B cell (primary cell): ENCODE measurements at regions not wholly inside any gene's neighbourhood (a gene's known extent, or its start where the extent isn't known, plus 50 kb on each side); places are given as distances from the start of the nearest gene placed in this dataset.

Experiments
- ATAC-seq: fragments of 200-7000 bp; cut with Tn5 transposase; one replicate; pipeline ENCODE4 v1.10.0; 2021; ENCODE audit warnings: low read depth, mild to moderate bottlenecking, moderate number of reproducible peaks, moderate library complexity
- CTCF ChIA-PET: fragments of 350-600 bp; sonication (Branson Sonifier 250); formaldehyde crosslinking; loops from one replicate; lab custom pipeline; 2021; ENCODE audit warnings: antibody characterized with exemption, inconsistent platforms; lab: Charles Lee
- POLR2A ChIA-PET: fragments of 350-600 bp; sonication (Branson Sonifier 250); formaldehyde crosslinking; loops from one replicate; lab custom pipeline; 2021; ENCODE audit warnings: antibody characterized with exemption; lab: Charles Lee
- DNase-seq: peaks from one replicate; pipeline ENCODE4 v3.0.0; 2013
- H2AFZ ChIP-seq: 2 replicates; pipeline ENCODE4 v1.6.1; 2012; ENCODE audit warnings: mild to moderate bottlenecking, low read depth, low read length; ENCODE audit not compliant: insufficient read depth, poor library complexity, severe bottlenecking
- H3K27ac ChIP-seq, 2 donors: 1 replicate in 1 of 2; 2 replicates in 1 of 2; pipeline ENCODE4 v1.5.1; 2012 to 2013; ENCODE audit warnings: low read length in 2 of 2, mild to moderate bottlenecking in 2 of 2, moderate library complexity in 1 of 2
- H3K27me3 ChIP-seq, 4 experiments: fragments of 200-600 bp in 1 of 4; sonication (generic) in 1 of 4; replicated peaks in 1 of 4; 1 replicate in 2 of 4; 2 replicates in 2 of 4; pipeline versions ENCODE4 v1.6.1 to v1.7.0; 2013 to 2016; ENCODE audit warnings: low read length in 3 of 4, mild to moderate bottlenecking in 2 of 4, mixed read lengths in 1 of 4, moderate library complexity in 1 of 4; ENCODE audit not compliant: insufficient read depth in 4 of 4, control insufficient read depth in 3 of 4; ENCODE audit errors: control extremely low read depth in 1 of 4
- H3K36me3 ChIP-seq, 2 experiments: replicated peaks in 1 of 2; 1 replicate in 1 of 2; 2 replicates in 1 of 2; pipeline versions ENCODE4 v1.6.1 to v1.7.1; 2013; ENCODE audit warnings: low read length in 1 of 2; ENCODE audit not compliant: insufficient read depth in 2 of 2, control insufficient read depth in 1 of 2; ENCODE audit errors: control extremely low read depth in 1 of 2, extremely low read depth in 1 of 2
- H3K4me1 ChIP-seq, 2 donors: fragments of 200-600 bp in 1 of 2; sonication (generic) in 1 of 2; 1 replicate in 1 of 2; 2 replicates in 1 of 2; pipeline versions ENCODE4 v1.5.1 to v1.6.1; 2013 to 2017; ENCODE audit warnings: low read length in 2 of 2; ENCODE audit not compliant: control insufficient read depth in 2 of 2, insufficient read depth in 2 of 2
- H3K4me2 ChIP-seq: replicated peaks from 2 replicates; pipeline ENCODE3; 2012; ENCODE audit warnings: mild to moderate bottlenecking, low read depth, low read length; ENCODE audit not compliant: poor library complexity, severe bottlenecking
- H3K4me3 ChIP-seq, 5 experiments: fragments of 200-600 bp in 1 of 5; sonication (generic) in 1 of 5; 1 replicate in 3 of 5; 2 replicates in 2 of 5; pipeline versions ENCODE4 v1.5.1 to v1.7.0; 2011 to 2016; ENCODE audit warnings: low read length in 4 of 5, mild to moderate bottlenecking in 4 of 5, low read depth in 2 of 5, control low read depth in 1 of 5, moderate library complexity in 1 of 5; ENCODE audit not compliant: insufficient read depth in 1 of 5; ENCODE audit errors: control extremely low read depth in 1 of 5, extremely low read depth in 1 of 5
- H3K79me2 ChIP-seq: fragments of 200-600 bp; sonication (generic); one replicate; pipeline ENCODE4 v1.6.0; 2016; ENCODE audit warnings: low read length; ENCODE audit not compliant: control insufficient read depth, insufficient read depth
- H3K9ac ChIP-seq: fragments of 200-600 bp; sonication (generic); 2 replicates; pipeline ENCODE4 v1.6.1; 2017; ENCODE audit warnings: mild to moderate bottlenecking, low read length, moderate library complexity
- H3K9me3 ChIP-seq, 3 donors: one replicate each; pipeline versions ENCODE4 v1.6.1 to v1.7.1; 2013; ENCODE audit warnings: low read length in 2 of 3; ENCODE audit not compliant: control insufficient read depth in 2 of 3, insufficient read depth in 1 of 3; ENCODE audit errors: control extremely low read depth in 1 of 3
- H4K20me1 ChIP-seq: 2 replicates; pipeline ENCODE4 v1.6.0; 2012; ENCODE audit warnings: mild to moderate bottlenecking, low read length; ENCODE audit not compliant: insufficient read depth, control insufficient read depth, poor library complexity, severe bottlenecking
- H3K27ac Mint-ChIP-seq: one replicate; pipeline ENCODE4 v1.8.0; 2021; ENCODE audit warnings: mixed read lengths
- H3K27me3 Mint-ChIP-seq: one replicate; pipeline ENCODE4 v1.8.0; 2021; ENCODE audit warnings: mixed read lengths
- H3K4me1 Mint-ChIP-seq: one replicate; pipeline ENCODE4 v1.8.0; 2021; ENCODE audit warnings: mixed read lengths
- H3K4me3 Mint-ChIP-seq: one replicate; pipeline ENCODE4 v1.8.0; 2021; ENCODE audit warnings: mixed read lengths
- H3K9me3 Mint-ChIP-seq: one replicate; pipeline ENCODE4 v1.8.0; 2022; ENCODE audit warnings: mixed read lengths; ENCODE audit not compliant: insufficient read depth
- EZH2 ChIP-seq: IDR thresholded peaks from 2 replicates; pipeline ENCODE4 v1.6.1; 2012; ENCODE audit warnings: borderline replicate concordance, low read depth, mild to moderate bottlenecking, moderate library complexity, low read length; ENCODE audit not compliant: insufficient read depth, poor library complexity, severe bottlenecking
- WGBS: methylation state at CpG from one replicate; pipeline ENCODE4 v1.1.5; 2013; ENCODE audit warnings: missing lambda C conversion rate; ENCODE audit not compliant: insufficient coverage; 5-methylcytosine and 5-hydroxymethylcytosine counted together
- intact Hi-C: fragments of 100-400 bp; cut with micrococcal nuclease; formaldehyde crosslinking; loops from one replicate; pipeline ENCODE4 v1.10.0; 2022
- TF ChIP-seq, protein P1 (sequence below): fragments of 200-600 bp; IDR thresholded peaks from one replicate; pipeline ENCODE4 v1.8.0; 2022; ENCODE audit warnings: antibody characterized with exemption, mild to moderate bottlenecking

DNA sequence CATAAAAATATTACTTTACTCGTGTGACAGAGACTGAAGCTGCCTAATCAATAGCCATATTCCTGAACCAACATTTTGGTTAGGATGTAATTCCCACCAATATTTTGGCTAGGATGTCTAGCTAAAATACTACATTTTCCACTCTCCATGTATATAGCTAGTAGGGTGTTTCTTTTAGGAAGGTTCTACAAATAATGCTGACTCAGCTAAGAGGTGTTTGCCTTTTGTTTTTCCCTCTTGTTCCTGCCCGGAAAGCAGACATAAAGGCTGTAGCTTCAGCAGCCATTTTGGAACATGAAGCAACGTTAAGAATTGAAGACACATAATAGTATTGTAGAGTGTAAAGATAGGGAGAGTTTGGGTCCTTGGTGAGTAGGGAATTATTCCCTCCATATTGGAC lies 187.3 kb upstream of the PDZRN3 start:
- H3K27me3 ChIP-seq = no peaks in the 10 kb centered on the region
- H3K9ac ChIP-seq = no peak overlapping the region
- H4K20me1 ChIP-seq = no peaks in the 10 kb centered on the region
- no peak overlapping the region for H3K4me3 ChIP-seq
- H3K4me1 ChIP-seq = no peaks in the 10 kb centered on the region
- ATAC-seq = no peak
- Mint-ChIP-seq H3K4me3 (no peak overlapping the region), H3K4me1 (no peaks in the 10 kb centered on the region), H3K27me3 (no peaks in the 10 kb centered on the region), H3K9me3 (peaks cover 5% of the 10 kb centered on the region), H3K27ac (no peak overlapping the region)
- TF ChIP-seq EZH2 = no peak
- TF ChIP-seq, protein P1, sequence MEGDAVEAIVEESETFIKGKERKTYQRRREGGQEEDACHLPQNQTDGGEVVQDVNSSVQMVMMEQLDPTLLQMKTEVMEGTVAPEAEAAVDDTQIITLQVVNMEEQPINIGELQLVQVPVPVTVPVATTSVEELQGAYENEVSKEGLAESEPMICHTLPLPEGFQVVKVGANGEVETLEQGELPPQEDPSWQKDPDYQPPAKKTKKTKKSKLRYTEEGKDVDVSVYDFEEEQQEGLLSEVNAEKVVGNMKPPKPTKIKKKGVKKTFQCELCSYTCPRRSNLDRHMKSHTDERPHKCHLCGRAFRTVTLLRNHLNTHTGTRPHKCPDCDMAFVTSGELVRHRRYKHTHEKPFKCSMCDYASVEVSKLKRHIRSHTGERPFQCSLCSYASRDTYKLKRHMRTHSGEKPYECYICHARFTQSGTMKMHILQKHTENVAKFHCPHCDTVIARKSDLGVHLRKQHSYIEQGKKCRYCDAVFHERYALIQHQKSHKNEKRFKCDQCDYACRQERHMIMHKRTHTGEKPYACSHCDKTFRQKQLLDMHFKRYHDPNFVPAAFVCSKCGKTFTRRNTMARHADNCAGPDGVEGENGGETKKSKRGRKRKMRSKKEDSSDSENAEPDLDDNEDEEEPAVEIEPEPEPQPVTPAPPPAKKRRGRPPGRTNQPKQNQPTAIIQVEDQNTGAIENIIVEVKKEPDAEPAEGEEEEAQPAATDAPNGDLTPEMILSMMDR = no peak
- no peaks in the 10 kb centered on the region for H3K79me2 ChIP-seq
- H2AFZ ChIP-seq = no peak overlapping the region
- POLR2A ChIA-PET = no interaction called here
- CTCF ChIA-PET = no interaction called here
- WGBS = no CpG with 5 or more reads among the region's 3 CpGs
- no peak overlapping the region for H3K4me2 ChIP-seq
- no peak overlapping the region for H3K27ac ChIP-seq
- H3K36me3 ChIP-seq = no peaks in the 10 kb centered on the region
- intact Hi-C loops = no loop called here
- H3K9me3 ChIP-seq = no peaks in the 10 kb centered on the region
- no peak for DNase-seq

- Histone ChIP-seq H4K20me1 (no peaks in the 10 kb centered on the region), H3K9ac (no peak overlapping the region), H3K79me2 (no peaks in the 10 kb centered on the region), H2AFZ (no peak overlapping the region), H3K4me2 (no peak overlapping the region), H3K36me3 (no peaks in the 10 kb centered on the region), H3K4me1 (no peaks in the 10 kb centered on the region), H3K27ac (no peak overlapping the region), H3K27me3 (no peaks in the 10 kb centered on the region), H3K4me3 (no peak overlapping the region), H3K9me3 (no peaks in the 10 kb centered on the region)
- ChIA-PET POLR2A (no interaction called here), CTCF (no interaction called here)
- DNase-seq (no peak), ATAC-seq (no peak)
- H3K4me3 Mint-ChIP-seq = no peak overlapping the region
- TF ChIP-seq, protein P1 = no peak
- TF ChIP-seq EZH2 = no peak
- 91% methylated on average over 10 of the region's 12 CpGs for WGBS
- intact Hi-C loops = no loop called here
- no peaks in the 10 kb centered on the region for H3K27me3 Mint-ChIP-seq
- H3K9me3 Mint-ChIP-seq = peaks cover 4% of the 10 kb centered on the region
- H3K4me1 Mint-ChIP-seq = no peaks in the 10 kb centered on the region
- H3K27ac Mint-ChIP-seq = no peak overlapping the region
These were observed 184.2 kb upstream of the PDZRN3 start for GRCh38 chr3:73808862-73809509.
